ENCODE measurements at regions not wholly inside any gene's neighbourhood (a gene's known extent, or its start where the extent isn't known, plus 50 kb on each side); places are given as distances from the start of the nearest gene placed in this dataset.

DNA sequence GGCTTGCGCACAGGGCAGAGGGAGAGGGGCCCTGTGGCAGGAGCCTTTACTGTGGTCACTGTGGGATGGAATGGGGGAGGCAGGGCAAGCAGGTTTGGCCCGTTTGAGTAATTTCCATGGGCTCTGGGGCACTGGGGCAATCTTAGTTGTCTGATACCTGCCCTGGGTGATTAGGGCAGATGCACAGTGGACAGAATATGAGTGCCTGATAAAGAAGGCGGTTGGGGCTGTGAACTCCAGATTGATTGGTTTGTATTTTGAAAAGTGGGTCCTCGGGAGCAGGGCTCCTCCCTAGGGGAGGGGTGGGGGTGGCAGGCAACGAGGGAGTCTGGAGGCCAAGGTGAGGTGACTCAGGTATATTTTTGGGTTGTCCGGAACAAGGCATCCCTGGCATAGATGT is 247.5 kb downstream of the NSG2 start:
- FAIRE-seq, result no peak

DNA sequence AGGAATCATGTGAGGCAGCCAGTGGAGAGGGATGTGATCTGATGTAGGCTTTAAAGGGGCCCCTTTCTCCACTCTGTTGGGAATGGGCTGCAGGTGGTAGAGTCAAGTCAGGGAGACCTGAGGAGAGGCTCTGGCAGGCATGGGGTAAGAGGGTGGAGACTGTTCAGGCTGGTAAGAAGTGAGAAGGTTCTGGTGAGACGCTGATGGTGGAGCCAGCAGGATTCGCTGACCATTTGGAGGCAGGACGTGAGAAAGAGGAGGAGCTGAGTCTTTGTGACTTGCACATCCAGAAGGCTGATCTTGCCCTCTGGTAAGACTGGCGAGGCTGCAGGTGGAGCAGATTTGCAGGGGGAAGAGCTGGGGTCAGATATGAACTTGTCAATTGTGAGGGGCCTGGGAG is 248.0 kb downstream of the NSG2 start:
- no peak for FAIRE-seq

DNA sequence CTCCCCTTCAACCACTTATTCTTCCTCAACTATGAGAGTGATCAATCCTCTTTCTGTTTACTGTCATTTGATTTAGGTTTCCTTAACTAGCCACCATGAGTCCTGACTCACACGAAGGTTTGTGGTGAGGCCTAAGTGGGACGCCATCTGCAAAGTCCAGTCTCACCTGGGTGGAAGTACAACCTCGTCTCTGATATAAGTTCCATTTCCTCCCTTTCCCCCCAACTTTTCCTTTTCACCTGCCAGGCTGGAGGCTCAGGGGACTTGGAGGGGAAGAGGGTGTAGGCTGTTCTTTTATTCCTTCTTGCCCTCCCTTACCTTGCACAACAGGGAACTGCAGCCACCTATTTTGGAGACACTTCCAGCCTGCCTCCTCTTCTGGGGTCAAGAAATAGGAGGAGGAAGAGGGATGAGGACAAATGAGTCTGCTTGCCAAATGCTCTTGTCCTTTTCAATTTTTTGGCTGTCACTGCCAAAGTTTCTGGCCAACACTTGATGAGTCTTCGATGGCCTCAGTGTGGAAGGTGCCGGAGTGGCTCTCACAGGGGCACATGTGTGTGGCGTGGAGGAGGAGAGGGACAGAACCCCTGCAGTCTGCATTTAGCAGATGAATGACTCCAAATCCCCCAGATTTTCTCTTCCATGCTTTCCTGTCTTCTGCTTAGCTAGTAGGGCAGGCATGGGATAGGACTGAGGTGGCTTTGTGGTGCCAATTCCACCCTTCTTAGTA is 249.6 kb downstream of the NSG2 start:
- FAIRE-seq, result no peak

DNA sequence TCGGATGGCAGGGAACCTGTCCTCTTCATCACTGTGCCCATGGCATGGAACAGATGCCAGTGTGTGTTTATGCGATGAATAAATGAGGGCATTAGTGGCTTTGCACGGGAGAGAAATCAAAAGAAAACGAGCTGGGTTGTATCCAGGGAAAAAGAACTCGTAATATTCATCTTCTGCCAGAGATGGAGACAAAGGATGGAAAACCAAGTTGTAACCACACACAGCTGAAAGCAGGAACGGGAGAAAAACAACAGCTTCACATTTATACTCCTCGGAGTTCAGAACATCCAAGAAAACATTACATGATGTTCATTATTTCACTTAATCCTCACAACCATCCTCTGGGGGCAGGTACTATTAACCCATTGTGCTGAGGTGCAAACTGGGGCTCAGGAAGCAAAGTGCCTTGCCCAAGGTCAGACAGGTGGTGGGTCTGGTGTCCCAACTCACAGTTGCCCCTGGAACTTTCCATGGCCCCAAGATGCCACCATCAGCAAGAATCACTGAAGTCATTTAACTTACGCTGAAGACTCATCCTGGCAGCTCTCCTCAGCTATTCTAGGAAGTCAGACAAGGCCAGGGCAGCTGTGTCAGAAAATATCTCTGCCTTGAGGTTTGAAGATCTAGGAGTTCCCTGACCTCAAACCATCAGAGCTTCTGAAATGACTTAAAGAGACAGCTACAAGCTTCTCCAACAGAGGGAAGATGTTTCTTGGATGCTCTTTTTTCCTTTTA is 250.4 kb downstream of the NSG2 start:
- FAIRE-seq, result no peak

DNA sequence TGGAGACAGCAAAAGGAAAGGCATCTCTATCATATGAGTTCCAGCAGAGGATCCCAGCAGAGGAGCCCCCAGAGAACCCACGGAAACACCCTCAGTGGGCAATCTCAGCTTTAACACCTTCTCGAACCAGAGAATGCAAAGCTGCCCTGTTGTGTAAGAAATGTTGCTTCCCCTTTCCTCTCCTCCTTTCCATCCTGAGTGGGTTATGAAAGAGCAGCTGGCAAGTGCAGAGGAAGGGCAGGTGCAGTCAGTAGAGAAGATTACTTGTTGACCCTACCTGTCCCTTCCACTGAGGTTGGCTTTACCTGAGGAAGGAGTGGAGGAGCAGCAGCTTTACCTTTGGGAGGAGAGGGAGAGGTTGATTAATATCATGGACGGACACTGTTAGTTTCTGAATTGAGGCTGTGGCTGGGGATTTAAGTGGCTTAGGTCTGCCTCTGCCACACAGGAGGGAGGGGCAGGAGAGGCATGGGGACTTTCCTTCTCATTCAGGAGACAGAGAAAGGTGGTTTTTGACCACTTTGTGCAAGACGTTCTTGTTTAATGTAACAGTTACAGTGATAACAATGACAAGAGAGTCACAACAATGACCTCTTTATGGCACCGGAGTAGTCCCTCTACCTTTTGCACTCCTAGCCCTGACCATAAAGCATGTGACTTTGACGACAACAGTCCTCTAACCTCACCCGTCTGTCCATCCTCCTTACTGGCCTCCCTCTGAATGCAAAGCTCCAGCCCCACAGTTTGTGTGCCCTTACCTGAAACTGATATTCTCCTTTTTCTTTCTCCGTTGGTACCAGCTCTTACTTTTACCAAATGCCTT is 254.8 kb downstream of the NSG2 start:
- FAIRE-seq, result no peak

DNA sequence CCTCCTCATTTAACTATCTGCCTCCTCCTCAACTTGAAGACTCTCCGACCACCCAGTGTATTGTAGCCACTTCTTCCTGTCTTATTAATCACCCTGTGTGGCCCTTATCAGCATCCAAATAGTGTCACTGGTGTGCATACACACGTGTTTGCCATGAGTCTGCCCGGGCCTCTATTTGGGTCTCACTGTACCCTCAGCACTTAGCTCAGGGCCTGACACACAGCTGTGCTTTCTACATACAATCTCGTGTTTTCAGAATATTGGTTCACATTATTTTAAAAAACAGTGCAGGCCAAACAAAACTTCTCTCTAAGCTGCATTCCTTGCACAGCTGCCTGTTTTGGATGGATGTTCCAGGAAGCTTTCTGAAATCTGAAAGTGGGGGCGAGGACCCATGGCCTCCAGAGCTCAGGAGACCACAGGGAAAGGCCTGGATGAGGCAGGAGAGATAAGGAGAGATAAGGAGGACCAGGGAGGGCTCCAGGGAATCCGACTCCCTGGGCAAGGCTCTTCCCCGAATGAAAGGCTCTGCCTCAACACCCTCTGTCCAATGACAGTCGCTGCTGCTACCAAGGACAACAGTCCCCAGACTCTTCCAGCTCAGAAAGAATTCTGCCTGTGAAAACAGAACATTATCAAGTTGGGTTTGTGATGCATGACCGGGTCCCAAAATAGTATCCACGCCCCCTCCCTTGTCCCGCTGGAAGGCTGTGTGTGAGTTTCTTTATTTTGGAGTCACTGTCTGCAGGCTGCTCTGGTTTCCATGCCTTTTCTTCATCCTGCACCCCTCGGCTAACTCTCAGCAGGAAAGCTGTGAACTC is 255.6 kb downstream of the NSG2 start:
- FAIRE-seq, result no peak

DNA sequence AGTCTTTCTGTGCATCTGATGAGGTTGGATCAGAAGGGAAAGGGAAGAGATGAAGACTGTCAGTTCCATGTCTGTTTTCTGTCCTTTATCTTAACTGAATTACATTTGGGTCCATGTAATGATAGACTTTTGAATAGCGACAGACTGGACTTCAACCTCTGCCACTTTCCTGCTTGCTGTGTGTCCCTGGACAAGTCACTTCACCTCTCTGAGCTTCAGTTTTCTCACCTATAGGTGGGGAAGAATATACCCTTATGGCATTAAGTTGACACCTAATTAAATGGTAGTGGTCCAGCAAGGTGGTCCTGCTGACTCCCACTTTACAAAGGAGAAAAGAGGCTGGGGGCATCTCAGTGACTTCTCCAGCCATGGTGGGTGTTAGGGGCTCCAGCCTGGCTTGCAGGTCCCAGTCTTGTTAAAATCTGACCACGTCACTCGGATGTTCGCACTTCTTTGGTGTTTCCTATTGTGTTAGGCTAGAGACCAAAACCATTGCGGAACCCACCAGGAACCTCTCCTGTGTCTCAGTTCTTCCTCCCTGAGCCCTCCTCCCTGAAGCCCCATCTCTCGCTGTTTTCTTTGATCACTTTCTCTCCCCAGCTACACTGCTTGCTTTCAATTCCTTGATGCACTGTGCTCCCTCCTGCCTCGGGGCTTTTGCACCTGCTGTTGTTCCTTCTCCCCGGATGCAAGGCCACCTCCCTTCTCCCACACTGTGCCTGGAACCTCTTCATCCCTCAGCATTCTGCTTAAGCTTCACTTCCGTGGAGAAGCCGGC is 256.5 kb downstream of the NSG2 start:
- no peak for FAIRE-seq

DNA sequence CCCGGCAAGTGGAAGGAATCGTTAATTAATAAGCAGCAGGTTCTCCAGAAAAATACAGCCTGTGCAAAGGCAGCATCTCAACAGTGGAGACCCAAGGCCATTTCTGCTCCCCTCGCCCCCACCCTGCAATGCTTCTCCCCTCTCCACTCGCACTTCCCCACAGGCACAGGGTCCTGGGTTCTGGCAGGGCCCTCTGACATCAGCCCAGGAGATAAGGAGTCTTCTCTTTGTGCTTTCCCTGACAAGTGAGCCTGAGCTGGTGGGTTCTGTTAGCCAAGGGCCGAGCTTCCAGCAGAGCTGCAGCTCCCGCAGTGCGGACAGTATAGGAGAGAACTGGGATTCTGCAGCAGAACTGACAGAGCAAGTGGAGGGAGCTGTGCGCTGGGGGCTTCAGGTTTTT is 257.5 kb downstream of the NSG2 start:
- FAIRE-seq, result no peak

DNA sequence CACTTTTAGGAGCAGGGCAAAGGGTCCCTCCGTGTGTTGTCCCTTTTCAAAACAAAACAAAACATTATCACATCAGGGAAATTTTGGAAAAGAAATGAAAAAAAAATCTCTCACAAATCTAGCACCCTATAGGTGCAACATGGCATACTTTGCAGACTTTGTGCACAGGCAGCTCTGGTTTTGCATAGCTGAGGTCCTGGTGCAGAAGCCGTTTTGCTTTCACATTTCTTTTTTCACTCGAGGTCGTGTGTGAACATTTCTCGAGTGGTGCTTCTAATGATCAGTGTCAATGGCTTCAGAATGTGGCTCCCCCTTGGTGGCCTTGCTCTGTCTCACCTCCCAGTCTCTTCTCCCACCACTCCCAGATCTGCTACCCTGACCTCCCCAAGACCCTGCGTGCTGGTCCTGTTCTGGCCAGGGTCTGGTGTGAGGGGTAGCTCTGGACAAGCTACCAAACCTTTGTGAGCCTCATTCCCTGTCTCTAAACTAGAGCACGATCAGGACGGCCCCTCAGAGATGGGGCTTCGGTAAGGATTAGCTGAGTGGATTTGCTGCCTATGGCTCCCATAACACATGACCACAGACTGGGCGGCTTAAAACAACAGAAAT is 258.0 kb downstream of the NSG2 start:
- FAIRE-seq, result no peak

DNA sequence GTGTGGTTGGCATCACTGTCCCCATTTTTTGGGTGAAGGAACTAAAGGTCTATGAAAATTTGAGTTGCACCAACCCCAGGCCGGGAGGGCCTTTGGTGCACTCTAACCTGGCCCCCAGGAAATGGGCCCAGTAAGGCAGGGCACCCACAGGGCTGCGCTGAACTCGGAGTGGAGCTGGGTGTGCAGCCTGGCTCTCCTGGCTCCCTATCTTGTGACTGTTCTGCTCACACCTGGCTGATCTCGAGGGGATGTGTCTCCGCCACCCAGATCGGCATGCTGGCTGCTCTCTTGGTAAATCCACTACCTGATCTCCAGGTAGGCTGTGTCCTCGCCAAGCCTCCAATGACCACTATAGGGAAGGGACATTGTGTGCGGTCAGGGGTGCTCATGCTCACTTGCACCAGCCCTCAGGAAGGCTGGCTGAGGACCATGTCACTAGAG is 259.8 kb downstream of the NSG2 start:
- no peak for FAIRE-seq

DNA sequence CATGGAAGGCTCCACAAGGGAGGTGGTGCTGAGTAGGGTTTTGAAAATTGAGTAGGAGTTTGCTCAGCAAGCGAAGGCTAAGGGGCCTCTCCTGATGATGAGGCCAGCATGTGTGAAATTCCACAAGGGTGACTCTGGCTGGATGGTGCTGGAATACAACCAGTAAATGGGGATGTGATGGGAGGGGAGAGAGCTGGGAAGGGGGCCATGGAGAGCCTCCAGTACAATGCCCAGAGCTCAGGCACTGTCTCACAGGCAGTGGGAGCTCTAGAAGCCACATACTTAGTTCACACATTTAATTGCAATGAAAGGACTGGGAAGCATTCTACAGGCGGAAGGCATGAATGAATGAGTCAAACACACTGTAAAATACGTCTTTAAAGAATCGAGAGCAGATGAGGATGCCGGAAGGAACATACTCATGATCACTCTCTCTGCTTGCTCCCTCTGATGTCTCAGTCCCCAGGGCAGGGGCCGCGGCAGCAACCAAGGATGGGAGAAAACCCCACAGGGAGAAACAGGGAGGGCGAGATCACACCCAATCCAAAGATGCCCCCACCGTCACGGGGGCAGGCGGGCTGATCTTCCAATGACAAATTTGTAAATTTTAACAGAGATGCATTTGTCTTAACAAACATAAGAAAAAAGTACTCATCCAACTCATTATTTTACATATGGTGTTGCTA is 261.0 kb downstream of the NSG2 start:
- no peak for FAIRE-seq

DNA sequence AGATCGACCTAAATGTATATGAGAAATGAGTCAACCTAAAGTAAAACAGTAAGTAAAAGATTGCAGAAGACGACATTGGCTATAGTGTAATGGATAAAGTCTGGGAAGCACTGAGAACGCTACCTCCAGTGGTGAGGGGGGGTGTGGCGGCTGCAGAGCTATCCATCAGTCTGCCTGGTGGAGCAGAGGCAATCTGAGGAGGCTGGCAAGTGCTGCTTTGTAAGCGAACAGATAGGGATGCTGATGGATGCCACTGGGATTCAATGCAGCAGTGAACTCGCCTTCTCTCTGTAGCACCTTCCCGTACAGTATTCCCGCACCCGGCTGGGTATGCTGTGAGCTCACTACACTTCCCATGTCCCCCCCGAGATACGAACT is 261.5 kb downstream of the NSG2 start:
- no peak for FAIRE-seq

DNA sequence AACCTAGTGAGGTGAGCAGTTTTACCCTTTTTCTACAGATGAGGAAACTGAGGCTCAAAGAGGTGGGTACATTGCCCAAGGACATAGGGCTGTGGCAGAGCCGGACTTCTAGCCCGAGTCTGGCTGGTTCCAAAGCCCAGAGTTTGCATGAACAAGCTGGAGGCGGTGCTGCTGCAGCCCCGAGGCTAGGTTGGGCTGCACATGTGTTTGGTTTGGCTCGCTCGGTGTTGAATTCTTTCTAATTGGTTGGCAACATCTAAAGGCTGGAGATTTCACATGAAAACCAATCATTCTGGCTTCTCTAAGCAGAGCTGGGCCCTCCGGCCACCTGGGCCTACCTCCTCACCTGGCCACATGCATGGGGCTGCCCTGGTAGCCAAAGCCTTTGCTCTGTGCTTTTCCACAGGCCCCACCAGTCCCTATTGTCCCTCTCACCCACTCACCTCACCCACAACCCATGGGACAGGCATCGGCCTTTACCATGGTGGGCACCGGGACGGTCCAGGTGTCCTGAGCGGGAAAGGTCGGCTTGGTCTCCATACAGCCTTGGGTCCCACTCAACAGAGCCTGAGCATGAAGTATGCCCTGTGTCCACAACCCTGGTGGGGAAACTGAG is 262.3 kb downstream of the NSG2 start:
- FAIRE-seq, result no peak

DNA sequence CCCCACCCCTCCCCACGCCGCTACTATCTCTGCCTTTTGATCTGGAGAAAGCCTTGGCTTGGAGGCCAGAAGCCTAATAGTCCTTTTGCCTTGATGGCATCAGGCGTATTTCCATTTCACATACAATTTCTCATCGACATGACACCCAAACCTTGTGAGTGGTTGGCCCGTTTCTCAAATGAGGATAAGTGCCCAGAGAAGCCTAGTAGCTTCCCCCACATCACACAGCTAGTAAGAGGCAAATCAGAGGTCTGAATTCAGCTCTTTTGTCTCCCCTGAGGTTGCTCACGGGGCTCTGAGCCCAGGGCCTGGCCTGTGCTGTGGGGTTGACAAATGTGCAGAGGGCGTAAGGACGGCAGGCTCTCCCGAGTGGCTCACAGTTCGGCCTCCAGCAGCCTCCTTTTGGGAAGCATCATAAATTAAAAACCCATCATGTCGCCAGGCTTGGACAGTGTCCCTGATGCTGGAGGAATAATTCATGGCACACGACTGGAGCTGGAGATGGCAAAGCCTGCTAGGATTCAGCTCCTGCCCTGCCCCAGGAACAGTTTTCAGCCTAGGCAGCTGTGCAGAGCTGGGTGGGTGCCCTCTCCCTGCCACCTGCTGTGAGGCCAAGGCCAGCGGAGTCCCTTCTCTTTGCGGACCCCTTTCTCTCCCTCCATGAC is 263.8 kb downstream of the NSG2 start:
- FAIRE-seq, result no peak

DNA sequence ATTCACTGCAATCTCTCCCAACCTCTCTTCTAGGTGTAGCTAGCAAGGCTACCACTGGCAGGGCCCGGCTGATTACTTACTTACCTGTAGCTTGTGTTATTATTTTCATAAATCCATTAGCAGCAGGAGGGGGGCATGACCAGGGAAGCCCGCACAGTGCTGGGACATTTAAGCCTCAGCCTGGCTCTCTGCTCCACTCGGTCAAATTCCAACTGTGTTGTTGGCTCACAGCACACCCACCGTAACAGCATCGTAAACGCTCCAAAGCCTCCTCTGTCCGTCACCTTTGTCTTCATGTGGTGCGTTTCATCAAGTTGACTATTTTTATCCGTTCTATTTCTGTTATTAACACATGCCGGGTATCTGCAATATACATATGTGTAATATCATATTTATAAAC is 264.7 kb downstream of the NSG2 start:
- no peak for FAIRE-seq

DNA sequence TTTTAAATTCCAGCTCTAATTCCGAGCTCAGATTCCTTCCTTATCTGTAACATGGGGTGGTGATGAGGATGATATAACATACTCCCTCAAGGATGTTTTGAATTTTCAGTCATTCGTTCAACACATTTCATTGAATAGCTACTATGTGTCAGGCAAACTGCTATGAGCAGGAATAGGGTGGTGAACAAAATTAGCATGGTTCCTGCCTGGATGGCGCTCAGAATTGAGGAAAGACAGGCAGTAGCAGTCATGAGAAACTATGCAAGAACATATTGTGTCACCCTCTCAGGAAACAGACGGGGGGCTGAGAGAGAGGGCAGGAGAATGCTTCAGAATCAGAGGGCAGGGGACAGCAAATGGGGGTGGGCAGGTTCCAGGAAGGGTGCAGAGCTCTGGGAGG is 265.2 kb downstream of the NSG2 start:
- FAIRE-seq, result no peak

DNA sequence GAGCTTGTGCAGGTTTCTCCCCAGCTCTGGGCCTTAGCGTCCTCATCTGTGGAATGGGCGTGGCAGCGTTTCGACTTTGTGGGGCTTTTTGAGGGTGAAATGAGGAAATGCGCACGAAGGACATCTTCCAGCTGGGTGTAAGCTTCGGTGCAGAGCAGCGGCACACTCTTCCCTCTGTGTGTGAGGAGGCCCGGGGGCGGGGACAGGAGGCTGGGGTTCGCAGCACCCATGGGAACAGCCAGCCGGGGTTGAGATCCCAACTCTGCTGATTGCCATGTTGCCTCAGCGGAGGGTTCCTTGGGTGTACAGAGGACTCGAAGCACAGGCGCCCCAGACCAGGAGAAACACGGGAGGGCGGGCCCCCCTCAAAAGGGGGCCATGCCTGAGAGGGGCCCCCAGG is 265.6 kb downstream of the NSG2 start:
- FAIRE-seq, result no peak

DNA sequence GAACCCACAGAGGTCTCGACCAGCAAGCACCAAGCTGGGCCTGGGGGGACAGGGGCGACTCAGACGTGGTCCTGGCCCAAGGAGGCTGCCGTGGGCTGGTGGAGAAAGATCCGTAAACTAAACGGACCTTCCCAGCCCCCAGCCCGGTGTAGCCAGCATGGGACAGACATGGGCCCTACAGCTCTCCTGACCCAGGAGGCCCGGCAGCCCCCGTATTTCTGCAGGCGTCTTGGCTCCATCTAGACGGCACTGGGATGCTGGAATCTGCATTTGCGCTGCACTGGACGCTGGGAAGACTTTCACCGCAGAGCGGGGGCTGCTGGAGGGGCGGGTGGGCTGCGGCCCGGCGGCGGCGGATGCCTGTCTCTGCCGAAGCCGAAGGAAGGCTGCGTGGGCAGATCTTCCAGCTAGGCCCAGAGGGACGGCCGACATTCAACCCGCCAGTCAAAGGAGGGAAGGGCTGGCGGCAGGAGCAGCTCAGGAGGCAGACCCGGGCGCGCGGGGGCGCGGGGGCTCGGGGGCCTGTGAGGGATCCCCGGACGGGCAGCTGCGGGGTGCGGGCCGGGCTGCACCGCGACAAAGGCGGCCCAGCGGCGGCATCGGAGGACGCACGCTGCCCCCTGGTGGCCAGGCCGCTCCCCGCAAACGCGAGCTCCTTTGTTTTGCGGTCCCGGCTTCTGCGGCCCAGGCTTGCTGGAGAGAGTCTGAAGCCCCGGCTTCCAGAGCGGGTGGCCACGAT is 266.2 kb downstream of the NSG2 start:
- FAIRE-seq, result no peak

DNA sequence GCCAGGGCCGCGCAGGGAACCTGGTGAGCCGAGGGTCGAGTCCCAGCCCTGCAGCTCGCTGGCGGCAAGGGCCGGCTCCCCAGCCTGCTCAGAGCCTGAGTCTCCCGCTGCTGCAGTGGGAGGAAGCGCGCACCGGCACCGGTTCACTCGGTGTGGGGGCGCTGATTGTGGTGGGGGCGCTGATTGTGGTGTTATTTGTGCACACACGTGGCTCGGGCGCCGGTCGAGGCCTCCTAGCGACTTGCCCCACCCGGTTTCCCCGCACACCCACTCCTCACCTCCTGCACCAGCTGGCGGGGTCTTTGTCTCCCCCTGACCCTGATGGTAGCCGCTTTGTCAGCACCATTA is 266.7 kb downstream of the NSG2 start:
- FAIRE-seq, result no peak

Measured in TTC549 (cell line).